ENCODE measurements at regions not wholly inside any gene's neighbourhood (a gene's known extent, or its start where the extent isn't known, plus 50 kb on each side); places are given as distances from the start of the nearest gene placed in this dataset.

GRCh38 chr20:54773643-54774000 lies 298.2 kb downstream of the DOK5 start:
- TF ChIP-seq CTCF (IDR thresholded peaks at IDR 0.05) (no peak), EZH2 (IDR thresholded peaks at IDR 0.05; ENCODE audit: borderline replicate concordance, insufficient read depth, low read depth, low read length, poor library complexity, severe bottlenecking) (no peak)
